MM.1S (cell line): ENCODE measurements at regions not wholly inside any gene's neighbourhood (a gene's known extent, or its start where the extent isn't known, plus 50 kb on each side); places are given as distances from the start of the nearest gene placed in this dataset.

Experiments
- EZH2 ChIP-seq: fragments of 300-600 bp; sonication (generic); optimal IDR thresholded peaks from 2 replicates; pipeline ENCODE3; 2017; ENCODE audit warnings: low read depth, mild to moderate bottlenecking, antibody characterized with exemption, low read length, mixed read lengths
- TF ChIP-seq, protein P1 (sequence below): fragments of 300-600 bp; sonication (generic); IDR thresholded peaks from 2 replicates; pipeline ENCODE4 v1.5.1; 2016; ENCODE audit warnings: antibody characterized with exemption, low read length, mixed read lengths

DNA sequence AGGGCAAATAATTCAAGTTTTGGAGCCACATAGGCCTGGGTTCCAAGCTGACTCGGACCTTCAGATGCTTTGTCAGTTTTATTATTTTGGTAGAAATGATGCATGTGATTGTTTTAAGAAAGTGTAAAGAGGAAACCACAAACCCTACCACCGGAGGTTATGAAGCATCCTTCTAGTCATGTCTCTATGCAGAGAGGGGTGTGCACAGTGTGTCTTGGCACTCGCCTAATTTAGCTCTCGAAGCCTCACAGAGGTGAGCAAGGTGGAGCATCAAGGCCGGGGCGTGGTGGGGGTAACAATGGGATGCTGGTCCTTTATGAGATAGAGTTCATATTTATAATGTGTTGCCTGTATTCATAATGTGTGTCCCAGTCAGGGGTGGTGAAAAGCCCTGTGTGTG, 63.7 kb upstream of the SMAD6 start:
- TF ChIP-seq, protein P1, sequence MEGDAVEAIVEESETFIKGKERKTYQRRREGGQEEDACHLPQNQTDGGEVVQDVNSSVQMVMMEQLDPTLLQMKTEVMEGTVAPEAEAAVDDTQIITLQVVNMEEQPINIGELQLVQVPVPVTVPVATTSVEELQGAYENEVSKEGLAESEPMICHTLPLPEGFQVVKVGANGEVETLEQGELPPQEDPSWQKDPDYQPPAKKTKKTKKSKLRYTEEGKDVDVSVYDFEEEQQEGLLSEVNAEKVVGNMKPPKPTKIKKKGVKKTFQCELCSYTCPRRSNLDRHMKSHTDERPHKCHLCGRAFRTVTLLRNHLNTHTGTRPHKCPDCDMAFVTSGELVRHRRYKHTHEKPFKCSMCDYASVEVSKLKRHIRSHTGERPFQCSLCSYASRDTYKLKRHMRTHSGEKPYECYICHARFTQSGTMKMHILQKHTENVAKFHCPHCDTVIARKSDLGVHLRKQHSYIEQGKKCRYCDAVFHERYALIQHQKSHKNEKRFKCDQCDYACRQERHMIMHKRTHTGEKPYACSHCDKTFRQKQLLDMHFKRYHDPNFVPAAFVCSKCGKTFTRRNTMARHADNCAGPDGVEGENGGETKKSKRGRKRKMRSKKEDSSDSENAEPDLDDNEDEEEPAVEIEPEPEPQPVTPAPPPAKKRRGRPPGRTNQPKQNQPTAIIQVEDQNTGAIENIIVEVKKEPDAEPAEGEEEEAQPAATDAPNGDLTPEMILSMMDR: no peak
- TF ChIP-seq EZH2: no peak
